ENCODE measurements at regions not wholly inside any gene's neighbourhood (a gene's known extent, or its start where the extent isn't known, plus 50 kb on each side); places are given as distances from the start of the nearest gene placed in this dataset.

GRCh38 chr12:93032758-93033157, 103.7 kb upstream of the EEA1 start:
- no peak for TF ChIP-seq CTCF (IDR thresholded peaks at IDR 0.05)
- TF ChIP-seq POLR2A (IDR thresholded peaks at IDR 0.05) = no peak
